Bone marrow (tissue), 2 donors: ENCODE measurements at regions not wholly inside any gene's neighbourhood (a gene's known extent, or its start where the extent isn't known, plus 50 kb on each side); places are given as distances from the start of the nearest gene placed in this dataset.
"Not testable (repeated sequence)": the region's sequence is repeated elsewhere in the genome, so short reads cannot be mapped to it uniquely, and the experiment has no call there.

Source experiments
- DNase-seq, 2 donors: peaks; one replicate each; lab custom pipeline; 2025; lab: John Stamatoyannopoulos, UW

GRCh38 chr14:106268013-106268727, 741.8 kb downstream of the TMEM121 start:
- DNase-seq = peak in 1 of 2 donors; percentile 97

GRCh38 chr14:106269029-106269428, 742.6 kb downstream of the TMEM121 start:
- DNase-seq = no peak

- DNase-seq = no peak
Measured at GRCh38 chr14:106269451-106270204, 743.2 kb downstream of the TMEM121 start.

GRCh38 chr14:106270476-106271121, 744.2 kb downstream of the TMEM121 start:
- not testable (repeated sequence) for DNase-seq

GRCh38 chr14:106276326-106277267, 750.2 kb downstream of the TMEM121 start:
- DNase-seq = peak in 1 of 2 donors; percentile 78

GRCh38 chr14:106277503-106277902, 751.1 kb downstream of the TMEM121 start:
- DNase-seq = no peak

- no peak for DNase-seq
Measured at GRCh38 chr14:106280876-106281275, 754.5 kb downstream of the TMEM121 start.

GRCh38 chr14:106286697-106287290, 760.4 kb downstream of the TMEM121 start:
- DNase-seq = no peak

- no peak for DNase-seq
Measured at GRCh38 chr14:106287506-106287905, 761.1 kb downstream of the TMEM121 start.

GRCh38 chr14:106291626-106292025, 765.2 kb downstream of the TMEM121 start:
- no peak for DNase-seq

GRCh38 chr14:106294324-106294723, 767.9 kb downstream of the TMEM121 start:
- no peak for DNase-seq

- peak in 1 of 2 donors; percentile 77 for DNase-seq
Measured at GRCh38 chr14:106300951-106301510, 774.6 kb downstream of the TMEM121 start.

- not testable (repeated sequence) for DNase-seq
Measured at GRCh38 chr14:106301609-106302008, 775.2 kb downstream of the TMEM121 start.

GRCh38 chr14:106302661-106303060, 776.3 kb downstream of the TMEM121 start:
- DNase-seq = no peak

GRCh38 chr14:106304271-106304670, 777.9 kb downstream of the TMEM121 start:
- peak in 1 of 2 donors; percentile 38 for DNase-seq

GRCh38 chr14:106308839-106309389, 782.5 kb downstream of the TMEM121 start:
- DNase-seq = peak in 1 of 2 donors; percentile 45

- no peak for DNase-seq
Measured at GRCh38 chr14:106309423-106309822, 783.0 kb downstream of the TMEM121 start.

GRCh38 chr14:106315436-106315835, 789.1 kb downstream of the TMEM121 start:
- DNase-seq = no peak

GRCh38 chr14:106317593-106317992, 791.2 kb downstream of the TMEM121 start:
- no peak for DNase-seq

GRCh38 chr14:106318700-106319099, 792.3 kb downstream of the TMEM121 start:
- DNase-seq = peak in 1 of 2 donors; percentile 22
